Superior temporal gyrus (tissue), 1 donor: ENCODE measurements at regions not wholly inside any gene's neighbourhood (a gene's known extent, or its start where the extent isn't known, plus 50 kb on each side); places are given as distances from the start of the nearest gene placed in this dataset.
A peak's percentile ranks its signal among the peaks of the same experiment; 100 is the strongest.

Source experiments
- DNase-seq: peaks from one replicate; pipeline ENCODE4 v3.0.0-alpha.2; 2016; ENCODE audit errors: extremely low spot score

- no peak for DNase-seq
These were observed 391.3 kb downstream of the TDRD3 start for GRCh38 chr13:60788156-60788829.

- no peak for DNase-seq
These were observed 390.1 kb downstream of the TDRD3 start for GRCh38 chr13:60787083-60787482.

- no peak for DNase-seq
These were observed 375.7 kb downstream of the TDRD3 start for GRCh38 chr13:60772726-60773125.

- DNase-seq: peak; percentile 53
These were observed 368.8 kb downstream of the TDRD3 start for GRCh38 chr13:60765700-60766411.

- DNase-seq: no peak
These were observed 362.5 kb downstream of the TDRD3 start for GRCh38 chr13:60759499-60759898.

GRCh38 chr13:60758637-60759036 lies 361.6 kb downstream of the TDRD3 start:
- DNase-seq: no peak

GRCh38 chr13:60757501-60758215 lies 360.6 kb downstream of the TDRD3 start:
- no peak for DNase-seq

- DNase-seq: no peak
These were observed 359.3 kb downstream of the TDRD3 start for GRCh38 chr13:60756306-60756705.

GRCh38 chr13:60755380-60756163 lies 358.6 kb downstream of the TDRD3 start:
- DNase-seq: no peak

GRCh38 chr13:60754211-60755090 lies 357.4 kb downstream of the TDRD3 start:
- DNase-seq: no peak

- no peak for DNase-seq
These were observed 356.6 kb downstream of the TDRD3 start for GRCh38 chr13:60753641-60754040.

- no peak for DNase-seq
These were observed 348.3 kb downstream of the TDRD3 start for GRCh38 chr13:60745343-60745742.

GRCh38 chr13:60733933-60734332 lies 336.9 kb downstream of the TDRD3 start:
- DNase-seq: no peak

- no peak for DNase-seq
These were observed 330.1 kb downstream of the TDRD3 start for GRCh38 chr13:60727140-60727539.

- no peak for DNase-seq
These were observed 324.0 kb downstream of the TDRD3 start for GRCh38 chr13:60721063-60721462.

- no peak for DNase-seq
These were observed 323.6 kb downstream of the TDRD3 start for GRCh38 chr13:60720590-60720989.

GRCh38 chr13:60716313-60716712 lies 319.3 kb downstream of the TDRD3 start:
- DNase-seq: no peak

GRCh38 chr13:60707878-60708277 lies 310.9 kb downstream of the TDRD3 start:
- DNase-seq: no peak

- DNase-seq: no peak
These were observed 304.9 kb downstream of the TDRD3 start for GRCh38 chr13:60701895-60702294.

GRCh38 chr13:60700994-60701393 lies 304.0 kb downstream of the TDRD3 start:
- DNase-seq: no peak

- DNase-seq: no peak
These were observed 302.6 kb downstream of the TDRD3 start for GRCh38 chr13:60699636-60700035.
